Karpas-422 (cell line): ENCODE measurements at regions not wholly inside any gene's neighbourhood (a gene's known extent, or its start where the extent isn't known, plus 50 kb on each side); places are given as distances from the start of the nearest gene placed in this dataset.
A peak's percentile ranks its signal among the peaks of the same experiment; 100 is the strongest.

ENCODE experiments used
- DNase-seq: peaks from one replicate; pipeline ENCODE4 v3.0.0-alpha.2; 2015
- H2AFZ ChIP-seq: fragments of 200-600 bp; sonication (generic); 2 replicates; pipeline ENCODE4 v1.6.1; 2014; ENCODE audit warnings: antibody characterized with exemption, low read length, mixed read lengths
- H3K27ac ChIP-seq: fragments of 200-600 bp; sonication (generic); 2 replicates; pipeline ENCODE4 v1.5.1; 2014; ENCODE audit warnings: mild to moderate bottlenecking, low read length, moderate library complexity
- H3K27me3 ChIP-seq: fragments of 200-600 bp; sonication (generic); 2 replicates; pipeline ENCODE4 v1.6.1; 2014; ENCODE audit warnings: low read length, mixed read lengths
- H3K36me3 ChIP-seq: fragments of 200-600 bp; sonication (generic); 2 replicates; pipeline ENCODE4 v1.6.1; 2014; ENCODE audit warnings: low read length, mixed read lengths; ENCODE audit not compliant: insufficient read depth
- H3K4me1 ChIP-seq: fragments of 200-600 bp; sonication (generic); 2 replicates; pipeline ENCODE4 v1.6.1; 2014; ENCODE audit warnings: mild to moderate bottlenecking, low read length, mixed read lengths
- H3K4me2 ChIP-seq: fragments of 200-600 bp; sonication (generic); 2 replicates; pipeline ENCODE4 v1.6.1; 2014; ENCODE audit warnings: low read length, low read depth, mild to moderate bottlenecking; ENCODE audit not compliant: poor library complexity, severe bottlenecking
- H3K4me3 ChIP-seq: fragments of 200-600 bp; sonication (generic); 2 replicates; pipeline ENCODE4 v1.5.1; 2014; ENCODE audit warnings: mild to moderate bottlenecking, antibody characterized with exemption, low read length, mixed read lengths
- H3K79me2 ChIP-seq: fragments of 200-600 bp; sonication (generic); 2 replicates; pipeline ENCODE4 v1.6.1; 2014; ENCODE audit warnings: mild to moderate bottlenecking, low read length, mixed read lengths
- H3K9ac ChIP-seq: fragments of 200-600 bp; sonication (generic); 2 replicates; pipeline ENCODE4 v1.6.0; 2014; ENCODE audit warnings: low read length
- H3K9me2 ChIP-seq: fragments of 200-600 bp; sonication (generic), shearing (Covaris generic); replicated peaks from 2 replicates; pipeline ENCODE4 v1.6.0; 2014; ENCODE audit warnings: mild to moderate bottlenecking, low read length, moderate library complexity; ENCODE audit not compliant: insufficient read depth
- H3K9me3 ChIP-seq: fragments of 300-700, 200-600 bp; sonication (generic); 2 replicates; pipeline ENCODE4 v1.6.1; 2014; ENCODE audit warnings: low read length, mixed read lengths
- H4K20me1 ChIP-seq: fragments of 200-600 bp; sonication (generic); 2 replicates; pipeline ENCODE4 v1.6.1; 2014; ENCODE audit warnings: mild to moderate bottlenecking, antibody characterized with exemption, low read length, low read depth; ENCODE audit not compliant: insufficient read depth

DNA sequence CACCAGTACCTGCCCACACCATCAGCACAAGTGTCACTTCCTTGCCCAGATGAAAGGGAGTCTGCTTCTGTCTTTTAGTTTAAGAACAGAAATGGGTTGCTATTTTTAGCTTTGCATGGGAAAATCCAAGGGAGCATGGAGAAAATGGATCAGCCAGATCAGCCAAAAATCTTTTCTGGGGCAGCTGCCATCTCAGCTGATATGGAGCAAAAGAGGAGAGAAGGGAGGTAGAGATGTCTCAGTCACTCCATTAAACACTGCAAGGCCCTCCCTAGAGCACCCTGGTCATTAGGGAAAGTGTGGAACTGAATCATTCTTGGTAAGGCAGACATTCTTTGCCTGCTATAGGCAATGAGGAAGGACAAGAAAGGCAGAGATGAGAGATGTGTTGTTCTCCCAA lies 79.9 kb downstream of the CTAGE1 start:
- Histone ChIP-seq H3K4me2 (no peak overlapping the region), H3K27me3 (no peaks in the 10 kb centered on the region), H3K36me3 (no peaks in the 10 kb centered on the region), H2AFZ (no peak overlapping the region), H3K4me1 (no peaks in the 10 kb centered on the region), H4K20me1 (0 out of 2 replicates have a peak, but pooled peaks cover 3% of the 10 kb centered on the region), H3K79me2 (no peaks in the 10 kb centered on the region), H3K4me3 (no peak overlapping the region), H3K9ac (no peak overlapping the region), H3K9me2 (no peaks in the 10 kb centered on the region), H3K27ac (no peak overlapping the region), H3K9me3 (no peaks in the 10 kb centered on the region)
- DNase-seq, result no peak

DNA sequence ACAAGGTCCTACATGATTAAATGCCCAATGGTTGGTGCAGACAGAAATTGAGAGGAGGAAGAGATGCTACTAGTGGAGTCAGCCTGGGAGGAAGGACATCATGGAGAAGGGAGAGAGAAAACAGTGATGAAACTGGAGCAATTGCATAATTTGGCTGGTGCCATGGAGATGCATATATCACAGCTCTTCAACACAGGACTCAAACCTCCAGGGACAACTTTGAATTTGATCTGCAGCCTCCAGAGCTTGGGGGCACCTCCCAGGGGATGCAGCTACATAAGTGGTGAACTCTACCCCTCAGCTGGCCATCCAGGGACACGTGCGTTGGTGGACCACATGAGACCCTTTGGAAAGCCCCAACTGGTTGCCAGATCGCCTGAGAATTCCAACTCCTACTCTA lies 80.4 kb downstream of the CTAGE1 start:
- no peaks in the 10 kb centered on the region for H3K9me2 ChIP-seq
- H3K4me2 ChIP-seq, result no peak overlapping the region
- 0 out of 2 replicates have a peak, but pooled peaks cover 3% of the 10 kb centered on the region for H4K20me1 ChIP-seq
- H3K4me1 ChIP-seq, result no peaks in the 10 kb centered on the region
- no peak for DNase-seq
- no peak overlapping the region for H2AFZ ChIP-seq
- H3K36me3 ChIP-seq, result no peaks in the 10 kb centered on the region
- no peaks in the 10 kb centered on the region for H3K79me2 ChIP-seq
- no peaks in the 10 kb centered on the region for H3K27me3 ChIP-seq
- no peaks in the 10 kb centered on the region for H3K9me3 ChIP-seq
- H3K27ac ChIP-seq, result no peak overlapping the region
- H3K9ac ChIP-seq, result no peak overlapping the region
- H3K4me3 ChIP-seq, result no peak overlapping the region

DNA sequence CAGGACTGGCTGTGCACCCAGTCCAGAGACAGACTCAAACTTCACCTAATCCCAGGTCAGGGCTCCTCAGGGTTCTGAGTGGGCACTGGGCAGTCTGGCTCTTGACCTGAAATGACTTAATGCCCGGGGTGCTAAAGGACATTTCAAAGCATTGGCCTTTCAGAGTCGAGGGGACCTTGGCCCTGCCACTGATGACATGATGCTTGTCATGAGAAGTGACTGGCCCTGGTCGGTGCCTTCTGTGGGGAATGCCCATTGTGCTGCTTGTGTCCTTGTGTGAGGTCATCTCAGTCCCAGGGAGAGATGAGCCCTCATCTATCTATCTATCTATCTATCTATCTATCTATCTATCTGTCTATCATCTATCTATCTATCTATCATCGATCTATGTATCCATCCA lies 81.3 kb downstream of the CTAGE1 start:
- Histone ChIP-seq H3K4me1 (no peaks in the 10 kb centered on the region), H3K27ac (no peak overlapping the region), H3K9me2 (no peaks in the 10 kb centered on the region), H3K36me3 (no peaks in the 10 kb centered on the region), H3K4me2 (no peak overlapping the region), H3K4me3 (no peak overlapping the region), H4K20me1 (0 out of 2 replicates have a peak, but pooled peaks cover 3% of the 10 kb centered on the region), H3K9me3 (no peaks in the 10 kb centered on the region), H3K9ac (no peak overlapping the region), H3K27me3 (no peaks in the 10 kb centered on the region), H2AFZ (no peak overlapping the region), H3K79me2 (no peaks in the 10 kb centered on the region)
- DNase-seq, result no peak

DNA sequence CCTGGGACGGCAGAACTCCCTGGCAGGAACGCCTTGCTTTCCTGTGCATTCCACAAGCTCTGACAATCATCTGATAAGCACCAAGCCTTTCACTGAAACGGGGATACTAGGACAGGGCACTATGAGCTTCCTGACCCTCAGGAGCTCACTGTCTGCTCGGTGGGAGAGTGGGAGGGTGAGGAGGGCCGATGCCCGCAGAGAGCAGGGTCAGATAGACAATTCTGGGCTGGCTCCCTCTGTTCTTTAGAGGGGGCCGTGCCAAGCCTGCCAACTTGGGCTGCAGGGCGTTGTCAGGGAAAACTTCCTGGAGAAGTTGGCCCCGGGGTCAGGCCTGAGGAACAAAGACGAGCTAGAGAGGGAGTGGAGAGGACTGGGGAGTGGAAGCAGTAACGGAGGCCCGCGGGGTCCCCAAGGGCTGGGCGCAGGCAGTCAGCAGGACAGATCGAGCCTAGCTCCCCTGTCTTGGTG lies 82.0 kb downstream of the CTAGE1 start:
- Histone ChIP-seq H2AFZ (no peak overlapping the region), H3K9ac (no peak overlapping the region), H3K4me2 (no peak overlapping the region), H3K79me2 (no peaks in the 10 kb centered on the region), H3K4me3 (no peak overlapping the region), H3K27me3 (no peaks in the 10 kb centered on the region), H4K20me1 (0 out of 2 replicates have a peak, but pooled peaks cover 3% of the 10 kb centered on the region), H3K9me2 (no peaks in the 10 kb centered on the region), H3K9me3 (no peaks in the 10 kb centered on the region), H3K4me1 (peaks cover 3% of the 10 kb centered on the region), H3K36me3 (no peaks in the 10 kb centered on the region), H3K27ac (no peak overlapping the region)
- no peak for DNase-seq

DNA sequence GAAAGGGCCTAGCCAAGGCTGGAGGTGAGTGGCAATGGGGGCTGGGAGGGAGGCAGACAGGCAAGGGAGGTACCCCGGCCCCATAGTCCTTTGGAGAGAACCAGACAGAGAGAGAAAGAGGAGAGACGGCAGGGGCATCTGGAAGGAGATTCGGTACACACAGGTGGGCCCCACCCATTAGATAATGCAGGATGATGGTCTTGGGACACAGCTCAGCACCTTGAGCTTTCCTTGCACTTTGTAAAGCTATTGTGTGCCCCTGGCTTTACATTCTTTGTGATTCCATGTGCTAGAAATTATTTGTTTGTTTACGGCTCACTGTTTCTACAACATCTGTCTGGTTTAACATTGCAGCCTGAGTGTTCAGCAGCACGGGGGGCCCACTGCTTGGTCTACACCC lies 83.1 kb downstream of the CTAGE1 start:
- Histone ChIP-seq H3K27ac (no peak overlapping the region), H3K36me3 (no peaks in the 10 kb centered on the region), H2AFZ (no peak overlapping the region), H3K27me3 (no peaks in the 10 kb centered on the region), H3K4me1 (peaks cover 9% of the 10 kb centered on the region), H3K9ac (no peak overlapping the region), H3K4me3 (no peak overlapping the region), H3K4me2 (no peak overlapping the region), H3K9me3 (no peaks in the 10 kb centered on the region), H4K20me1 (0 out of 2 replicates have a peak, but pooled peaks cover 3% of the 10 kb centered on the region), H3K79me2 (no peaks in the 10 kb centered on the region), H3K9me2 (no peaks in the 10 kb centered on the region)
- DNase-seq, result no peak

DNA sequence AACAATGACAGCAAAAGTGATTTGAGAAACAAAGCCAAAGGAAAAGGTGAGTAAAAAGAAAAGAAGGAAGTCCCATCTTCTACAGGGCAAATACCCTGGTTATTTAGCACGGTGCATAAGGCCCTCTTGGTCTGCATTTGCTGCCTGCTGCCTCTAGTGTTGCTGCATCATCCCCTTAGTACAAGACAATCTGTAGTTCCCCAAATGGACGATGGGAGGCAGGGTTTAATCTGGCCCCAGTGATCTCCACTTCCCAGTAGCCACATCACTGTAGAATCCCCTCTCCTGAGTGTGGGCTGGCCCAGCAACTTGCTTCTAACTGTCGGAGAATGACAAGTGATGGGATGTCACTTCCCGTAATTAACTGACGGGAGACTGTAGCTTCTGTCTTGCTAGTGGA lies 85.1 kb downstream of the CTAGE1 start:
- Histone ChIP-seq H3K27me3 (no peaks in the 10 kb centered on the region), H3K79me2 (no peaks in the 10 kb centered on the region), H2AFZ (no peak overlapping the region), H3K4me1 (peaks cover 9% of the 10 kb centered on the region), H3K4me3 (no peak overlapping the region), H3K9me3 (no peaks in the 10 kb centered on the region), H3K4me2 (no peak overlapping the region), H3K36me3 (no peaks in the 10 kb centered on the region), H4K20me1 (no peaks in the 10 kb centered on the region), H3K27ac (no peak overlapping the region), H3K9me2 (no peaks in the 10 kb centered on the region), H3K9ac (no peak overlapping the region)
- peak; percentile 80 for DNase-seq

DNA sequence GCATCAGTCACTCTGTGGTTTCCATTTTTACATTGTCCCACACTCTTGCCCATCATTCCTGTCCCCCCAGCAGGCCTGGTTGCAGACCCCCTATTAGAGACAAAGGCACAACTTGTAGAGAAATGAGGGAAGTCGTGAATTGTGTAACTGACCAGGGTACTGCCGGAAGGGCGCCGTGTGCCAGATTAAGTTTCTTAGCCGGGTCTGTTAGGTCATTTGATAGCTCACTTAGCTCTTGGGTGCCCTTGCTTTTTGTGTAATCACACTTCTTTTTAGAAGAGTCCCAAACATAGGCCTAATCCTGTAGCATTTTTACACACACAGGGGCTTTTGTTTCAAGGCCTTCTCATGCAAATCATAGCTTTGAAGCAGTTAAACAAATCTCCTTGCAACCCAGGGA lies 87.2 kb downstream of the CTAGE1 start:
- Histone ChIP-seq H3K79me2 (no peaks in the 10 kb centered on the region), H3K4me2 (peak overlapping the region; percentile 12), H3K27me3 (no peaks in the 10 kb centered on the region), H4K20me1 (no peaks in the 10 kb centered on the region), H2AFZ (no peak overlapping the region), H3K4me1 (peaks cover 9% of the 10 kb centered on the region), H3K9ac (no peak overlapping the region; the same call in 1 of the 2 replicates), H3K9me3 (no peaks in the 10 kb centered on the region), H3K9me2 (no peaks in the 10 kb centered on the region), H3K4me3 (no peak overlapping the region), H3K27ac (no peak overlapping the region), H3K36me3 (no peaks in the 10 kb centered on the region)
- no peak for DNase-seq

DNA sequence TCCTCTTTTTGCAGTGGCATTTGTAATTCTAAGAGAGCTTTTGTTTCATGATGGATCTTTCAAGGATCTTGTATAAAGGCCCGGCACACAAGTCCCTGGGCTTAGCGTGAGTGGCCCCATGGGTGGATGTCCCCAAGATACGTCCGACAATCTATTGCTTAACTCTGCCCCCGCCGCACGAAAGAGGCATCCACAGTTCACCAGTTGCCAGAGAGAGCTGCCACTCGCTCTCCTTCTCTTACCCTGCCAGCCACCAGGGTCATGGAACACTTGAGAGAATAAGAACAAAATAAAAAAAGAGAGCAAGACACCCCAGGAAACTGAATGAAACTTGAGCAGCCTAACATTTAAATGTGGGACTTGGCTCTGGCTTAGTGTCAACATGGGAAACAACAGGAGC lies 92.3 kb downstream of the CTAGE1 start:
- no peaks in the 10 kb centered on the region for H3K27me3 ChIP-seq
- H3K4me2 ChIP-seq, result no peak overlapping the region
- H3K27ac ChIP-seq, result no peak overlapping the region

More for the DNA sequence above, 92.3 kb downstream of the CTAGE1 start:
- Histone ChIP-seq H2AFZ (no peak overlapping the region), H3K4me1 (peaks cover 2% of the 10 kb centered on the region), H3K4me3 (no peak overlapping the region), H3K9me3 (no peaks in the 10 kb centered on the region), H3K36me3 (no peaks in the 10 kb centered on the region), H4K20me1 (no peaks in the 10 kb centered on the region), H3K9ac (no peak overlapping the region), H3K9me2 (no peaks in the 10 kb centered on the region), H3K79me2 (no peaks in the 10 kb centered on the region)
- DNase-seq, result no peak
